ENCODE measurements at regions not wholly inside any gene's neighbourhood (a gene's known extent, or its start where the extent isn't known, plus 50 kb on each side); places are given as distances from the start of the nearest gene placed in this dataset.

GRCh38 chr2:44075541-44075940 is 79.8 kb upstream of the LRPPRC start:
- TF ChIP-seq CTCF (IDR thresholded peaks at IDR 0.05), result no peak
- peaks cover 2% of the 10 kb centered on the region for H3K4me1 Mint-ChIP-seq (ENCODE audit: unreplicated experiment)
- peaks cover 8% of the 10 kb centered on the region for H3K27me3 Mint-ChIP-seq (ENCODE audit: unreplicated experiment)
- no peak overlapping the region for H3K27ac Mint-ChIP-seq (ENCODE audit: unreplicated experiment)
- DNase-seq (ENCODE audit: extremely low spot score, unreplicated experiment), result no peak
- no peak overlapping the region for H3K4me3 Mint-ChIP-seq (ENCODE audit: unreplicated experiment)
- H3K36me3 Mint-ChIP-seq (ENCODE audit: unreplicated experiment), result no peaks in the 10 kb centered on the region
- no peaks in the 10 kb centered on the region for H3K9me3 Mint-ChIP-seq (ENCODE audit: unreplicated experiment)

GRCh38 chr2:44077942-44078511 is 82.2 kb upstream of the LRPPRC start:
- Mint-ChIP-seq H3K9me3 (ENCODE audit: unreplicated experiment) (no peaks in the 10 kb centered on the region), H3K36me3 (ENCODE audit: unreplicated experiment) (no peaks in the 10 kb centered on the region), H3K27me3 (ENCODE audit: unreplicated experiment) (peaks cover 6% of the 10 kb centered on the region), H3K4me1 (ENCODE audit: unreplicated experiment) (peaks cover 2% of the 10 kb centered on the region), H3K27ac (ENCODE audit: unreplicated experiment) (no peak overlapping the region), H3K4me3 (ENCODE audit: unreplicated experiment) (no peak overlapping the region)
- no peak for TF ChIP-seq CTCF (IDR thresholded peaks at IDR 0.05)
- no peak for DNase-seq (ENCODE audit: extremely low spot score, unreplicated experiment)

- Mint-ChIP-seq H3K9me3 (ENCODE audit: unreplicated experiment) (no peaks in the 10 kb centered on the region), H3K27me3 (ENCODE audit: unreplicated experiment) (peaks cover 5% of the 10 kb centered on the region), H3K4me1 (ENCODE audit: unreplicated experiment) (peaks cover 2% of the 10 kb centered on the region), H3K36me3 (ENCODE audit: unreplicated experiment) (no peaks in the 10 kb centered on the region), H3K27ac (ENCODE audit: unreplicated experiment) (no peak overlapping the region), H3K4me3 (ENCODE audit: unreplicated experiment) (no peak overlapping the region)
- DNase-seq (ENCODE audit: extremely low spot score, unreplicated experiment), result no peak
- no peak for TF ChIP-seq CTCF (IDR thresholded peaks at IDR 0.05)
These were observed 83.9 kb upstream of the LRPPRC start for GRCh38 chr2:44079686-44080085.

- no peaks in the 10 kb centered on the region for H3K9me3 Mint-ChIP-seq (ENCODE audit: unreplicated experiment)
- no peak for DNase-seq (ENCODE audit: extremely low spot score, unreplicated experiment)
- no peak for TF ChIP-seq CTCF (IDR thresholded peaks at IDR 0.05)
- H3K27me3 Mint-ChIP-seq (ENCODE audit: unreplicated experiment), result no peaks in the 10 kb centered on the region
- H3K36me3 Mint-ChIP-seq (ENCODE audit: unreplicated experiment), result no peaks in the 10 kb centered on the region
- H3K27ac Mint-ChIP-seq (ENCODE audit: unreplicated experiment), result no peak overlapping the region
- H3K4me3 Mint-ChIP-seq (ENCODE audit: unreplicated experiment), result no peak overlapping the region
- H3K4me1 Mint-ChIP-seq (ENCODE audit: unreplicated experiment), result peaks cover 7% of the 10 kb centered on the region
These were observed 85.6 kb upstream of the PPM1B start for GRCh38 chr2:44083054-44083453.

- no peak for TF ChIP-seq CTCF (IDR thresholded peaks at IDR 0.05)
- H3K27me3 Mint-ChIP-seq (ENCODE audit: unreplicated experiment), result no peaks in the 10 kb centered on the region
- H3K36me3 Mint-ChIP-seq (ENCODE audit: unreplicated experiment), result no peaks in the 10 kb centered on the region
- peaks cover 7% of the 10 kb centered on the region for H3K4me1 Mint-ChIP-seq (ENCODE audit: unreplicated experiment)
- DNase-seq (ENCODE audit: extremely low spot score, unreplicated experiment), result no peak
- H3K9me3 Mint-ChIP-seq (ENCODE audit: unreplicated experiment), result no peaks in the 10 kb centered on the region
- no peak overlapping the region for H3K27ac Mint-ChIP-seq (ENCODE audit: unreplicated experiment)
- H3K4me3 Mint-ChIP-seq (ENCODE audit: unreplicated experiment), result no peak overlapping the region
These were observed 83.8 kb upstream of the PPM1B start for GRCh38 chr2:44084850-44085249.
